AML-193 (cell line): ENCODE measurements at regions not wholly inside any gene's neighbourhood (a gene's known extent, or its start where the extent isn't known, plus 50 kb on each side); places are given as distances from the start of the nearest gene placed in this dataset.
"Not testable (repeated sequence)": the region's sequence is repeated elsewhere in the genome, so short reads cannot be mapped to it uniquely, and the experiment has no call there.

Experiments
- DNase-seq, 2 experiments: peaks; one replicate each; lab custom pipeline; 2025; lab: John Stamatoyannopoulos, UW

DNA sequence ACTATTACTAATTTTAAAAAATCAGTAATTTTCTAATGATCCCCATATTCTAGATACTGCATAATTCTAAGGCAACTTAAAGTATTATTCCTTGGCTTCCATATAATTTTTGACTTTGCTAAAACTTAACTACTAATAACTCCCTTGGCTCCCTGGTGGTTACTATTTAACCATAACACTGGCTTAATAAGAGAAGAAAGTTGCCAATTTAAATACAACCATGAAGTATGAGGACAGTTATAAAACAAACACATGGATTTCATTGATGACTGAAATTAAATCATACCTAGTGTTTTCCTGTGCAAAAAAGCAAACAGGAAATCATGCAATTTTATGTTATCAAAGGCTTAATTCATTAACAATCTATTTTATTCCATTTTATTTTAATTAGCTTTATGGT is 1073.9 kb downstream of the GRM8 start:
- DNase-seq = no peak

DNA sequence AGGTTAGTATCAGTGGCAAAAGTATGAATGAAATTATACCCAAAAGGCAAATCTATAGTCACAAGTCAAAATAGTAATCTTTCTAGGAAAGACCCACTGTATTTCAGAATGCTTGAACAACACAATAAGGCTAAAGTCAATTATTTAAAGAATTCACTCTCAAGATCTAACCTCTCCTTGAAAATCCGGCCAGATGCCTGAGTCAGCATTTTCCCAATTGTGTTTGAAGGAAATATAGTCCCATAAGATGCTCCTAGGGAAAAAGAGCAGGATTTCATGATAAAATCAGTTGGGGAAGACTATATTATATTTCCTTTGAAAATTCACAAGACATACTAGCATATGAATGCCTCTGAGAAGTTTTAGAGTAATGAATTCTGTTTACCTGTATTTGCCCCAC is 1075.0 kb downstream of the GRM8 start:
- no peak for DNase-seq

DNA sequence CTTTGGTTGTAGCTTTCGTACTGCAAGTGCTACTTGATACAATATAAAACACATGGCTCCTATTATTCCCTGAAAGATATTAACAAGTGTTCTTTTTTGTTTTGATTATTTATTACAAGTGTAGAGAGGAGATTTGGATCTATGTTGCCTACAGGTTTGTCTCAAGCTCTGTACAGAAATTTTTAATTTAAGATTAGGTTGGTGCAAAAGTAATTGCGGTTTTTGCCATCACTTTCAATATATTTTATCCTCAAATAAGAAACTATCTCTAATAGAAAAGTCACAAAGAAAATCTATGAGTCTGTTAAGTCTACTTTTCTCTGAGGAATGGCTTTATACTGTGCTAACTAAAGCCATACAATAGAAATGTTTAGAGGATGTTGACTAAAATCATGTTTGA is 1086.1 kb downstream of the GRM8 start:
- no peak for DNase-seq

DNA sequence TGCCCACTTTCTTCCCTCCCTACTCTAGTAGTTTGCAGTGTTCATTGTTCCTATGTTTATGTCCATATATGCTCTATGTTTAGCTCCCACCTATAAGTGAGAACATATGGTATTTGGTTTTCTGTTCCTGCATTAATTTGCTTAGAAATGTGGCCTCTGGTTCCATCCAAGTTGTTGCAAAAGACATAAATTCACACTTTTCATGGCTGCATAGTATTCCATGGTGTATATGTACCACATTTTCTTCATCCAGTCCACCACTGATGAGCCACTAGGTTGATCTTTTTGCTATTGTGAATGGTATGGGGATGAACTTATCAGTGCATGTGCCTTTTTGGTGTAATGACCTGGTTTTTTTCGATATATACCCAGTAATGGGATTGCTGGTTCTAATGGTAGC is 1089.1 kb downstream of the GRM8 start:
- DNase-seq = no peak

DNA sequence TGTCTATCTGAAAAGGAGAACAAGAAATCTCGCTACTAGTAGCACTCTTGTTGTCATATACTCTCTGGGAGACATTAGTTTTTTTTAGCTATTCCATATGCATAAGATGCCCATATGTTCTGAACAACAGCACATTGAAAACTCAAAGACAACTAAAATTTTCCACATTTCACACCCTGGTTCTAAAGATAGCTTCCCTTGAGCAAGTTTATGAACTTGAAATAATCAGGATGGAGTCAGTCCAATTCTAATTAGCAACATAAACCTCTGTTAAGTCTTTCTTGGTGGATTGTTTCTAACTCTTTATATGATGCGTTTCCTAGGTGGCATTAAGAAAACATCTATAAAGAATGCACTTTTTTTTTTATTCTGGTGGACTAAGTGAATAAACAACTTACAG is 1095.3 kb downstream of the GRM8 start:
- no peak for DNase-seq

DNA sequence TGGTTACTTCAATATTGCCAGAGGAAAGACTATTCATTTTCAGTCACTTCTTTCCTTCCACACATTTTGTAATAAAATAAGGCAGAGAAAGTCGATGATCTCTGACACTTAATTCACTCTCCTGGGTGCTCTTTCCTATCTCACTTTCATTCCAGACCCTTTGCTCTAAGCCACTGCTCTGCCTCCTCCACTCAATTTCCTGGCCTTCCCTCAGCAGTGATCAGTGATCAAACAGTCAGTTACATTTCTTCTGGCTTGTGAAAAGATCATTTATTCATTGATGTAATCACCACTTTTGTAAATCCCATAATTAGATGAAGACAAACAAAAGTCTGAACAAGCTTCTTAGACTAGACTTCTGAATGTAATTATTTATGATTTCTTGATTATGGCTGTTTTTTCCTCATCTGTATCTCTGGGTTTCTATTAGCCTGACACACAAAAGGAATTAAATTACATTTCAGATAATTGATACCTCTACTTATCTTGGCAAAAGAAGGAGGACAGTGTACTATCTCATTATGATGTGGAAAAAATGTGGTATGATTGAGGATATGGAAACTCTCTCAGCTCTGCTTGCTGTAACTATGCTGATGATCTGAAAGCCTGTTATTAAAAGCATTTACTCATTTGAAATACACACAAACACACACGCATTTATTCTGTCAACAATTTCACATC is 1102.3 kb downstream of the GRM8 start:
- no peak for DNase-seq

DNA sequence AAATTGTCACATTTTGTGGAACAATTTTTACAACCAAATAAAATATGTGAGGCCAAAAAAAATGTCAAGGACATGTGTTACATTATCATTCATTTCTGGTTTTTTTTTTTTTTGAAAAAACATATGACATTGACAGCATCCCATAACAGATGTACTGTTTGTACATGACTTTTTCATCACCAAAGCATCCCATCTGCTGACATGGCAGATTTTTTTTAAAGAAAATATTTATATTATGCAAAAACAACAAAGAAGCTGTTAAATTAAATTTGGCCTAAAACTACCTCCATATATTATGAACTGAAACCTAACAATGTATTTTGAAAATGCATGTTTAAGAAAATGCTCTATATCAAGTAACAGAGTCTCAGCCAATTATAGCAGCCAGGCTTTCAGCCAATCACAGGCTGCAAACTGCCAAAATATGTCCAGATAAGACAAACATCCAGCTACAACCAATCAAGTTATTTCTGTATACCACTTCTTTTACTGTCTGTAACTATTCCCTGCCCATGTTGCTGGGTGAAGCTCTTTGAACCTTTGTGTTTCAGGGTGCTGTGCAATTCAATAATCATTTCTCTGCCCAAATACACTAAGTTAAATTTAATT is 1111.8 kb downstream of the GRM8 start:
- no peak for DNase-seq

DNA sequence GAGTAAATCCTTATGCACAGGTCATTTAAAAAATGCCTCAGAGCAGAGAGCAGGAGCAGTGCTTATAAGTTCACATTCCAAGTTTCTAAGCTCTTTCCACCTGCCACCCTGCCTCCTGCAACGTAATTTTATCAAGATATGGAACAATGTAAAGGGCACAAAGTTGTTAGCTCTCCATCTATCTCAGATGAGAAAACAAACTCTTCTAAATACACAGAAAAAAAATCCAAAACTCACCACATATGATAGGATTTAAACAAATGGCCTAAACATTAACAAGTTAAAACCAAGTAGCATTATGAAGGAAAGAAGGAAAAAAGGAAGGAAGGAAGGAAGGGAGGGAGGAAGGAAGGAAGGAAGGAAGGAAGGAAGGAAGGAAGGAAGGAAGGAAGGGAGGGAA is 1132.8 kb downstream of the GRM8 start:
- DNase-seq = no peak

DNA sequence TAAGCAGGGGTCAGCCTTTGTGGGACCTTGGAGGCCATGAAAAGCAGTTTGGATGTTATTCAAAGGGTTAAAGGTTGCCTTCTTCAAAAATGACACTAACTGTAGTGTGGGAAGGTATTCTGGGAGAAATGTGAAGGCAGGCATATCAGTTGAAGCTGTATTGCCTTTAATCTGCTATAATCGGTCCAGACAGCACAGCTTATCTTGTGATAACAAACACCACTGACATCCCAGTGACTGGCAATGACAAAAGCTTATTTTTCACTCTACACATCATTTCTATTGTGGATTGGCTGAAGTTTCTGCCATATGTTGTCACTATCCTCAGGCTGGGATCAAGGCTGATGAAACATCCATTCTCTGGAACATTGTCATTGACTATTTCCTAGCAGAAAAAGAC is 1149.2 kb downstream of the GRM8 start:
- DNase-seq = no peak

DNA sequence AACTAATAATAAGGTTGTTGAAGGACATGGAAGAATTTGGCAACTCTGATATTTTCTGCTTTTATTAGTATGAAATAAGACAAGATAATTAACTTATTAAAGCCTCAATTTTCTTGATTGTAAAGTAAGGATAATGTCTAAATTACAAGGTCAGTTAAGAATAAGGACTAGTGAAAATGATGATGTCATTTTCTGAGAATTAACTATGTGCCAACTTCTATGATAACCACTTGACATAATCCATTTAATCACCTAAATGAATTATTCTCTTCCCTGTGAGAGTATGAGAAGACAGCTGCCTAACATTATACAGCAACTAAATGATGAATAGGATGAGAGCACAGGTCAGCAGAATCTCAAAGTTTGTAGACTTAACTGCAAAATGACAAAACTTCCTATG is 1153.4 kb upstream of the POT1 start:
- no peak for DNase-seq

DNA sequence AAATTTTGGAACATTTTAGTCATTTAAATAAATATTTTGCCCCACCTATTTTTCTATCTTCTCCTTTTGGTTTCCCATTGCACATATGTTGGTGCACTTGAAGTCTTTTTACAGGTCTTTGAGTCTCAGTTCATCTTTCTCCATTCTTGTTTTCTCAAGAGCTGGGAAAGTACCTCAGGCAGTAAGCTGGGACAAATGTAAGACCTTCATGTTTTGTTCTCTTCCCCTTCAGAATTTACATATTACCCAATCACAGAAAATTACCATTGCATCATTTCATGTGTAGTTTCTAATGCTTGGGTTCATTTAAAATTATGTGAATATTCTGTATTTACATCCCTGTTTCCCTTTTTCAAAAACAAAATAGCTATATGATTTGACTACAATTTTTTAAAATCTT is 1150.0 kb upstream of the POT1 start:
- DNase-seq = no peak

DNA sequence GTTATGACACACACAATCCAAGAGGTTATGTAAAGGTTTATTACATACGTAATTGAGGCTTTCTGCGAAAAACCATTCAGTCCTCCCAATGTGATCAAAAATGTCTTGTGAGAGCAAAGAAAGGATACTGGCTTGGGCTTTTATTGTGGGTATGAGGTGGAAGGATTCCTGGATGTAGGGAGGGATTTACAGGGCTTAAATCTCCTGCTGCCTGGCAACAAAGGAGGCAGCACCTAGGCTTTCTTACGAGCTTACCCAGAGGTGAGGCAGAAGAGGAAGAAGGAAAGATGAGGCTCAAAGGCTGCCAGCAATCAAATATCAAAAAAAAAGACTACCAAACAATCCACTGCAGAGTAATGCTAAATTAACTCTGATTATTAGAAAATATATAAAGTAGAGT is 1149.5 kb upstream of the POT1 start:
- no peak for DNase-seq

DNA sequence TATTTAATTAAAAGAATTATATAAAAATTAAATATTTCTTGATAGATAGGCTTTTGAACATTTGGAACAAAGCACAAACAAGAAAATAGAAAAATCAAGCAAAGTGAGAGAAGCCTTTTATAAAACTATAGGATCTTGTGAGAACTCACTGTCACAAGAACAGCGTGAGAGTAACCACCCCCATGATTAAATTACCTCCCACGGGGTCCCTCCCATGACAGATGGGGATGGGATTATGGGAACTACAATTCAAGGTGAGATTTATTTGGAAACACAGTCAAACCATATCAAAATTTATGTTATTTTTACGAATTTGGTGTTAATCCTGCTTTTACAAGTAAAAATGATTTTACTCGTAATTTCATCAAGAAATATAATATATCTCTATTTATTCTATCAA is 1136.1 kb upstream of the POT1 start:
- no peak for DNase-seq

DNA sequence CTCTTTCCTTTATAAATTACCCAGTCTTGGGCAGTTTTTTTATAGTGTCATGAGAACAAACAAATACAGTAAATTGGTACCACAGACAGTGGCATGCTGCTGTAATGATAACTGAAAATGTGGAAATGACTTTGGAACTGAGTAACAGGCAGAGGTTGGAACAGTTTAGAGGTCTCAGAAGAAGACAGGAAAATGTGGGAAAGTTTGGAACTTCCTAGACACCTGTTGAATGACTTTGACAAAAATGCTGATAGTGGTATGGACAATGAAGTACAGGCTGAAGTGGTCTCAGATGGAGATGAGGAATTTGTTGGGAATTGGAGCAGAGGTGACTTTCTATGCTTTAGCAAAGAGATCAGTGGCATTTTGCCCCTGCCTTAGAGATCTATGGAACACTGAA is 1128.4 kb upstream of the POT1 start:
- DNase-seq = no peak

DNA sequence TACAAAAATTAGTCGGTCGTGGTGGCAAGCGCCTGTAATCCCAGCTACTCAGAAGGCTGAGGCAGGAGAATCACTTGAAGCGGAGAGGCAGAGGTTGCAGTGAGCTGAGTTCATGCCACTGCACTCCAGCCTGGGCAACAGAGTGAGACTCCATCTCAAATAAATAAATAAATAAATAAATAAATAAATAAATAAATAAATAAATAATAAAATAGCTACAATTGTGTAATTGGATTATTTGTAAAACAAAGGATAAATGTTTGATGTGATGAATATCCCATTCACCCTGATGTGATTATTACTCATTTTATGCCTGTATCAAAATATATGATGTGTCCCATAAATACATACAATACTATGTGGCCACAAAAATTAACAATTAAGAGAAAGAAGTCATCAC is 1127.0 kb upstream of the POT1 start:
- not testable (repeated sequence) for DNase-seq

DNA sequence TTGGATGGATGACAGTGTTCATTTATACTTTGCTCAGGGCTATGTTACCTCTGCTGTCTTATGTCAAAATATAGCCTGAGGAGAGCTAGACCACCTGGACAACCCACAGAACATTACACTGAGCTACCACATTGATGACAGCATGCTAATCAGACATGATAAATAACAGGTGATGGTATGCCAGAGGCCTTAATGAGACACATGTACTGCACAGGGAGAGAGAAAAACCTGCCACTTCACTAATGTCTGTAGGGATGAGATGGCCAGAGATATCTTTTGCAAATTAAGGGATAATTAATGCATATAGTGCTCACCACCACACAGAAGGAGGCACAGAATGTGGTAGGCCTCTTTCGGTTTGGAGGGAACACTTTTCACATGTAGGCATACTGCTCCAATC is 1122.6 kb upstream of the POT1 start:
- no peak for DNase-seq

DNA sequence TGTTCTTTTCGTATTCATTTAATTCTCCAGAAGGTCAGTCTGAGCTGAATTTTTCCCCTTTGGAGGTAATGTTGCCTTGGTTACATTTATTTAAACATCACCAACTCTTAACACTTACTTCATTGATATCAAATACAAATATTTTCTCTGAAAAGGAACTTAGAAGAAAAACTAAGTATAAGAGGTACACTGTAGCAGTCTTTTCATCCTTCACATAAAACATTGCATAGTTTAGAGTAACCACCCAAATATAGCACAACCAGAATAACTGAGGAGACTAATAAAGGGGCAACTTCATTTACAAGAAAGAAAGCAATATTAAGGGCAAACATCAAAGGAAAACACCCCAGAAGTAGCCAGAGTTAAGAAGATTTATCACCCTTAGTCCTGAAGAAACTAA is 1115.0 kb upstream of the POT1 start:
- no peak for DNase-seq

DNA sequence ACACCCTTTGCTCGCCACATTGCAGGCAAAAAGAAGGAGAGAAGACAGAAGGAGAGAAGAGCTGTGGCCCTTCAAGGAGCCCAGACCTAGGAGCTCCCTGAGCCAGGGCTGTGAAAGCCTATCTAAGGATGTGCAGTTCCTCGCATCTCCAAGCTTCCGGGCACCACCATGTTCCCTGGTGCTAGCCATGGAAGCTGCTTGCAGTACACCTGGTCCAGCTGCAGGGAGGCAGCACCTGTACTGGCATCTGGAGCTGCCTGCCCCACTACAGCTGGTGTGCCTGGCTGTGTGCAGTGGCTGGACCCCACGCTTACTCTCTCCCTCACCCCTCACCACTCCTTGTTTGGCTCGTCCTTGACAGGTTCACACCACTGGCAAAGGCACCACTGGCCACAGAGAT is 1111.8 kb upstream of the POT1 start:
- DNase-seq = no peak

DNA sequence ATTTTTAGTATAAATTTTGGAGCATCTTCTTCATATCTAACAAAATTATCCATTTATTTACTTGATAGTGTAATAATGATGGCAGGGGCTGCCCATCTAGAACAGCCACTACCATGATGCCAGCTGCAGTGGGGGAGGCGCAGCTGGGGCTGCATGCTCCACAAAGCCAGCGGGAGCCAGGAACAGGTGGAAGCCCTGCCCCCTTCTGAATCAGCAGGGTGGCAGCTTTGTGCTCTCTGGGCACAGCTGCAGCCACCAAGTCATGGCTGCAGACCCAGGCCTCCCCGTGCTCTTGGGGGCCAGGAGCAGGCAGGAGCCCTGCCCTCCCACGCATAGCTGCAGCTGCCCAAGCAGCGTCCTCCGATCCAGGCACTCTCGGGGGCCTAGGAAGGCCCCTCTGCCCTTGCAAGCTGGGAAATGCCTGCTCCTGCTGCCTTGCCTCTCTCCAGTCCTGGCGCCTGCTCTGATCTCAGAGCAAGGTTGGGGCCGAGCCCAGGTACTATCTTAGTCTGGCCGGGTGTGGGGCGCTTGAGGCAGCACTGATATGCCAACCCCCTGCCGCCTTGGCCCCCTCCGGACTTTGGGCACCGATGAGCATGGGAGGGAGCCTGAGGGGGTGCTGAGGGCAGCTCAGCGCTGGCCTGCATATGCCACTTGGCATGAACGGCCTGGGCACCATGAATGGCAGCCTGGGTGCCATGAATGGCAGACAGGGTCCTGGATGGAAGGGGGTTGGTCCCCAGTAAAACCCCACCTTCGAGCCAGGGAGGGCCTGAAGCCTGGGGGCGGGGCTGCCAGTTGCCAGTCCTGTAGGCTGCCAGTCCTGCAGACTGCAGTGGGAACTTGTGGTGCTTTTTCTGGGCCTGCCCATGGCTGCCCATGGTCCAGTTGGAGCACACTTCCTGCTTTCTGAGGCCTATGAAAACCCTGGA is 1110.8 kb upstream of the POT1 start:
- DNase-seq = no peak

DNA sequence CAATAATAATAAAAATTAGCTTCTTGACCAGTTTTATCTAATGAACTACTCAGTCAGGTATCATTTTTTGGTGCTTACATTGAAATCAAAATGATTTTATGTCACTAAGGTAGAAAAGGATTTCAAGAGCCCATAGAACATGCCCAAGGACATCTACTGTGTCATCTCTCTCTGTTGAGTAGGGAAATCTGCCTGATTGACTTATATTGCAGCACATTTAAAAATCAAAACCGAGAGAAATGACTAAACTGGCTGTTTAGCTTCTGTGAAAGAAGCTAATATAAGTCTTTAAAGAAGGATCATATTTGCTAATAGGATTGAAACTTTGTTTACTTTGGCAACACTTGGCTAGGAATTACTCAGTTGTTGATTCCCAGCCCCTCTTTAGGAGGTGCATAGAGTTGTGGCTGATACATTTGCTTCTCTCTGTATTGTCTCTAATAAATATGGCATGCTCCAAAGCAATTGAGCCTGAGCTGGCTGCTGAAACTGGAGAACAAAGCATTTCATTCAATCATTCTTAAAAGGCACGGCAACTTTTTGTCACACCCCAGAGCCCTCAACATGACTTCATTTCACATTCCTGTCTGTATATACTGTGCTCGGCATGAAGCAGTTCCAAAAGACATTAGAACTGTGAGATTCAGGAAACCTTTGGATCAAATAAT is 1096.9 kb upstream of the POT1 start:
- DNase-seq = no peak

DNA sequence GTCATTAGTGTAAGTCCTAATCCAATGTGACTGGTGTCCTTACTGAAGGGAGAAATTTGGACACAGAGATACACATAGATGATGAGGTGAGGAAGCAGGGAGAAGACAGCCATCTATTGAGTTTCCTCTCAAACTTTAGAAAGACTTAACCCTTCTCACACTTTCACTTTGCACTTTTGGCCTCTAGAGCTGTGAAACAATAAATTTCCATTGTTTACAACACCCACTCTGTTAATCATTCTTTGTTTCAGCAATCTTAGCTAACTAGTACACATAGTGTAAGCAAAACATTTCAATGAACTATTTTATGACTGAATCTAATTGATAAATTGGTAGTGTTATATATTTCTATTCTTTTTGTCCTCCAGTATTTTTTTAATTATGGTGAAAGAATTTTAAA is 1092.8 kb upstream of the POT1 start:
- DNase-seq = no peak

DNA sequence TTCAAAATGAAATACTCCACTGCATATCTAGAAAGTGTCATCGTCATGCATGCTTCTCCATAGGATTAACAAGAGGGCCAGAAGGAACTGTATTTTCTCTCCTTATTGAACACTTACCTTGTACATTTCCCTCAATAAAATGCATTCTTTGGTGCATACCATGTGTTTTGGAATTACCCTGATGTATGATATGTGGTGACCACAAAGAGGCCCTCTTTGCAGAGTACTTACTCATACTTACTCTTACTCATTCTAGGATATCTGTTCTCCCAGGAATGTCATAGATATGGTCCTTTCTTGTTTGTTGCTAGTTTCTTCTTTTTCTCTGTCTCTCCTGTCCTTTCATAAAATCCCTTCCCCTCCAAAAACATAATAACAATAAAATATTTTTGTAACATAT is 1087.1 kb upstream of the POT1 start:
- no peak for DNase-seq

DNA sequence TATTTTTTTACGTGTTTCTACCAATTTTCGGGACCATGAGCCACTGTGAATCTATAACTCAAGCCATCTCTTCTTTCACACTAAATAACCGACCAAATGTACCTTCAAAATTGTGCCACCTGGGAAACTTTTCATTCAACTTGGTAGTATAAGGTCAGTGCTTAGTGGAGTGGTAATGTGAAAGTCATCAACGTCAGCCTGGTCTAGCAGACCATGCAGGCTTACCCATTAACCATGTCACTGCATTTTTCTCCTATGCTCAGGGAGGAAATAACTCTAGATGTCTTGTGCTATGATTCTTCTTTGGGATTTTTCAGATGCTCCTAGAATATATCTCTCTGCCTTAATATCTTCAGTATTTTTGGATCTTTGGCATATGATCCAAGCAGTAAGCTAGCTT is 1075.4 kb upstream of the POT1 start:
- no peak for DNase-seq
